GM12891 (cell line): ENCODE measurements at regions not wholly inside any gene's neighbourhood (a gene's known extent, or its start where the extent isn't known, plus 50 kb on each side); places are given as distances from the start of the nearest gene placed in this dataset.

Source experiments
- PAX5 ChIP-seq: IDR thresholded peaks from 2 replicates; pipeline ENCODE4 v1.6.1; 2011; ENCODE audit warnings: low read length, moderate library complexity, mild to moderate bottlenecking; ENCODE audit not compliant: insufficient read depth, severe bottlenecking
- POLR2A ChIP-seq: IDR thresholded peaks from 2 replicates; pipeline ENCODE4 v1.6.1; 2011; ENCODE audit warnings: low read depth, low read length, control low read depth
- POLR2AphosphoS5 ChIP-seq: IDR thresholded peaks from 2 replicates; pipeline ENCODE4 v1.6.1; 2011; ENCODE audit warnings: low read depth, low read length, control low read depth
- TAF1 ChIP-seq: IDR thresholded peaks from 2 replicates; pipeline ENCODE4 v1.6.1; 2011; ENCODE audit warnings: low read depth, low read length, control low read depth

GRCh38 chr11:134863294-134863693 is 451.3 kb upstream of the B3GAT1 start:
- no peak for TF ChIP-seq POLR2A
- no peak for TF ChIP-seq POLR2AphosphoS5
- no peak for TF ChIP-seq PAX5
- no peak for TF ChIP-seq TAF1
